HEK293 (cell line): ENCODE measurements at regions not wholly inside any gene's neighbourhood (a gene's known extent, or its start where the extent isn't known, plus 50 kb on each side); places are given as distances from the start of the nearest gene placed in this dataset.

Experiments used
- CTCF ChIA-PET: fragments of 350-600 bp; formaldehyde crosslinking; extraction: SDS; loops from one replicate; lab custom pipeline; 2021; ENCODE audit warnings: antibody characterized with exemption; lab: Yijun Ruan, JAX
- POLR2A ChIA-PET: fragments of 300-600 bp; formaldehyde crosslinking; extraction: SDS; loops from one replicate; lab custom pipeline; 2020; ENCODE audit warnings: antibody characterized with exemption, inconsistent platforms; lab: Yijun Ruan, JAX
- H3K27ac ChIP-seq: fragments of 200-500 bp; sonication (Bioruptor generic); 2 replicates; pipeline ENCODE4 v1.5.1; 2014; ENCODE audit warnings: low read depth, low read length, control low read depth, inconsistent platforms; ENCODE audit errors: extremely low read depth
- H3K36me3 ChIP-seq, 2 experiments: fragments of 200-500 bp in 1 of 2; sonication (Bioruptor generic) in 1 of 2; 1 replicate in 1 of 2; 2 replicates in 1 of 2; pipeline ENCODE4 v1.5.1; 2014 to 2017; ENCODE audit warnings: inconsistent platforms in 2 of 2, low read length in 2 of 2; ENCODE audit not compliant: control insufficient read depth in 2 of 2, insufficient read depth in 1 of 2
- H3K4me1 ChIP-seq: fragments of 200-500 bp; sonication (Bioruptor generic); 2 replicates; pipeline ENCODE4 v1.5.1; 2014; ENCODE audit warnings: mild to moderate bottlenecking, low read length, inconsistent platforms; ENCODE audit not compliant: control insufficient read depth, insufficient read depth
- H3K4me3 ChIP-seq: 2 replicates; pipeline ENCODE4 v1.5.1; 2011; ENCODE audit warnings: low read depth, mild to moderate bottlenecking, control low read depth, low read length, moderate library complexity
- H3K9me3 ChIP-seq: fragments of 200-500 bp; sonication (Bioruptor generic); 2 replicates; pipeline ENCODE4 v1.5.1; 2014; ENCODE audit warnings: low read depth, low read length, inconsistent platforms; ENCODE audit not compliant: control insufficient read depth, insufficient read depth
- HOXC10 ChIP-seq: sonication (generic); formaldehyde crosslinking; IDR thresholded peaks from 2 replicates; pipeline ENCODE4 v1.8.1; 2023; ENCODE audit warnings: mild to moderate bottlenecking, missing genetic modification reagents
- OSR2 ChIP-seq: fragments of 450-650 bp; formaldehyde crosslinking; IDR thresholded peaks from 2 replicates; pipeline ENCODE4 v1.5.1; 2016; ENCODE audit warnings: missing biosample characterization, missing genetic modification characterization
- ZFP41 ChIP-seq: fragments of 450-650 bp; formaldehyde crosslinking; IDR thresholded peaks from 2 replicates; pipeline ENCODE4 v1.5.1; 2016; ENCODE audit warnings: missing biosample characterization, missing genetic modification characterization, borderline replicate concordance
- ZNF138 ChIP-seq: fragments of 450-650 bp; formaldehyde crosslinking; IDR thresholded peaks from 2 replicates; pipeline ENCODE4 v1.5.1; 2016; ENCODE audit warnings: missing biosample characterization, missing genetic modification characterization, borderline replicate concordance
- ZNF16 ChIP-seq: fragments of 450-650 bp; formaldehyde crosslinking; IDR thresholded peaks from 2 replicates; pipeline ENCODE4 v1.5.1; 2016; ENCODE audit warnings: low read depth, missing biosample characterization, missing genetic modification characterization
- ZNF19 ChIP-seq: fragments of 450-650 bp; formaldehyde crosslinking; IDR thresholded peaks from 2 replicates; pipeline ENCODE4; 2016; ENCODE audit warnings: missing biosample characterization, missing genetic modification characterization, low read depth
- ZNF571 ChIP-seq: fragments of 450-650 bp; formaldehyde crosslinking; IDR thresholded peaks from 2 replicates; pipeline ENCODE4 v1.5.0; 2017; ENCODE audit warnings: missing biosample characterization, missing genetic modification characterization
- ZNF585B ChIP-seq: fragments of 450-650 bp; formaldehyde crosslinking; IDR thresholded peaks from 2 replicates; pipeline ENCODE4 v1.5.1; 2016; ENCODE audit warnings: missing biosample characterization, missing genetic modification characterization
- ZNF629 ChIP-seq: fragments of 450-650 bp; formaldehyde crosslinking; IDR thresholded peaks from 2 replicates; pipeline ENCODE4 v1.5.1; 2017; ENCODE audit warnings: missing biosample characterization, missing genetic modification characterization
- ZNF785 ChIP-seq: fragments of 450-650 bp; formaldehyde crosslinking; IDR thresholded peaks from 2 replicates; pipeline ENCODE4 v1.5.1; 2016; ENCODE audit warnings: missing biosample characterization, missing genetic modification characterization
- ZNF791 ChIP-seq: fragments of 450-650 bp; formaldehyde crosslinking; IDR thresholded peaks from 2 replicates; pipeline ENCODE4 v1.5.1; 2016; ENCODE audit warnings: missing biosample characterization, missing genetic modification characterization
- ZNF792 ChIP-seq: fragments of 450-650 bp; formaldehyde crosslinking; IDR thresholded peaks from 2 replicates; pipeline ENCODE4 v1.5.1; 2016; ENCODE audit warnings: missing biosample characterization, missing genetic modification characterization
- TF ChIP-seq, protein P1 (sequence below): fragments of 450-650 bp; formaldehyde crosslinking; IDR thresholded peaks from 2 replicates; pipeline ENCODE4 v1.5.1; 2016; ENCODE audit warnings: missing biosample characterization, missing genetic modification characterization
- TF ChIP-seq, protein P2 (sequence below): fragments of 450-650 bp; formaldehyde crosslinking; IDR thresholded peaks from 2 replicates; pipeline ENCODE4 v1.5.1; 2017; ENCODE audit warnings: missing biosample characterization, missing genetic modification characterization
- TF ChIP-seq, protein P3 (sequence below): fragments of 450-650 bp; formaldehyde crosslinking; IDR thresholded peaks from 2 replicates; pipeline ENCODE4 v1.5.1; 2017; ENCODE audit warnings: missing biosample characterization, missing genetic modification characterization
- TF ChIP-seq, protein P4 (sequence below): fragments of 450-650 bp; formaldehyde crosslinking; IDR thresholded peaks from 2 replicates; pipeline ENCODE4 v1.5.1; 2016; ENCODE audit warnings: missing biosample characterization, missing genetic modification characterization
- TF ChIP-seq, protein P5 (sequence below): fragments of 450-650 bp; formaldehyde crosslinking; IDR thresholded peaks from 2 replicates; pipeline ENCODE4 v1.5.1; 2016; ENCODE audit warnings: missing biosample characterization, missing genetic modification characterization
- TF ChIP-seq, protein P6 (sequence below): fragments of 450-650 bp; formaldehyde crosslinking; IDR thresholded peaks from 2 replicates; pipeline ENCODE4 v1.5.1; 2016; ENCODE audit warnings: missing biosample characterization, missing genetic modification characterization
- TF ChIP-seq, protein P7 (sequence below): fragments of 450-650 bp; formaldehyde crosslinking; IDR thresholded peaks from 2 replicates; pipeline ENCODE4 v1.5.0; 2017; ENCODE audit warnings: missing biosample characterization, missing genetic modification characterization, borderline replicate concordance

DNA sequence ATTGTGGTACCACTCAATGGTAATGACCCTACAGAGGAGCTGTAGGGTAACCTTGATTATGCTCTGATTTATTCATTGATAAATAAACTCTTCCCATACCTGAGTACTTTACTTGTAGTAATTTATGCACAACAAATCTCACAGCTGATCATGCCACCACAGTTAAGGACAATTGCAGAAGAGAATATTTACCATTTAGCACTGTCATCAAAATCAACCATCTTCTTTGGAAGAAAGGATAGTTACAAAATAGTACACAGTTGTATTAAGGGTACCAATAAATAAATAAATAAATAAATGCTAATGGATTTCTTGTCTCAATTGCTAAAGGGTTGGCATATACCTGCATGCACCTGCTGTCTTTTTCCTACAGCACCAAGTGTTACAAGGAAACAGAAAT, 97.6 kb upstream of the PDE1C start:
- no peak for TF ChIP-seq ZNF791 (tag by site-specific recombination)
- TF ChIP-seq, protein P1, sequence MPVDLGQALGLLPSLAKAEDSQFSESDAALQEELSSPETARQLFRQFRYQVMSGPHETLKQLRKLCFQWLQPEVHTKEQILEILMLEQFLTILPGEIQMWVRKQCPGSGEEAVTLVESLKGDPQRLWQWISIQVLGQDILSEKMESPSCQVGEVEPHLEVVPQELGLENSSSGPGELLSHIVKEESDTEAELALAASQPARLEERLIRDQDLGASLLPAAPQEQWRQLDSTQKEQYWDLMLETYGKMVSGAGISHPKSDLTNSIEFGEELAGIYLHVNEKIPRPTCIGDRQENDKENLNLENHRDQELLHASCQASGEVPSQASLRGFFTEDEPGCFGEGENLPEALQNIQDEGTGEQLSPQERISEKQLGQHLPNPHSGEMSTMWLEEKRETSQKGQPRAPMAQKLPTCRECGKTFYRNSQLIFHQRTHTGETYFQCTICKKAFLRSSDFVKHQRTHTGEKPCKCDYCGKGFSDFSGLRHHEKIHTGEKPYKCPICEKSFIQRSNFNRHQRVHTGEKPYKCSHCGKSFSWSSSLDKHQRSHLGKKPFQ (tag by site-specific recombination) = no peak
- TF ChIP-seq, all 188 proteins: peak for 0
- POLR2A ChIA-PET = no interaction called here
- H3K4me3 ChIP-seq = no peak overlapping the region
- no peaks in the 10 kb centered on the region for H3K4me1 ChIP-seq
- no peaks in the 10 kb centered on the region for H3K36me3 ChIP-seq
- no peaks in the 10 kb centered on the region for H3K9me3 ChIP-seq
- CTCF ChIA-PET = interaction anchor here (0.9 to 1.2 kb wide), 2 partner anchors 7 to 424 kb away, joined by 3 to 7 read pairs; no protein-coding TSS in a partner anchor
- no peak overlapping the region for H3K27ac ChIP-seq

DNA sequence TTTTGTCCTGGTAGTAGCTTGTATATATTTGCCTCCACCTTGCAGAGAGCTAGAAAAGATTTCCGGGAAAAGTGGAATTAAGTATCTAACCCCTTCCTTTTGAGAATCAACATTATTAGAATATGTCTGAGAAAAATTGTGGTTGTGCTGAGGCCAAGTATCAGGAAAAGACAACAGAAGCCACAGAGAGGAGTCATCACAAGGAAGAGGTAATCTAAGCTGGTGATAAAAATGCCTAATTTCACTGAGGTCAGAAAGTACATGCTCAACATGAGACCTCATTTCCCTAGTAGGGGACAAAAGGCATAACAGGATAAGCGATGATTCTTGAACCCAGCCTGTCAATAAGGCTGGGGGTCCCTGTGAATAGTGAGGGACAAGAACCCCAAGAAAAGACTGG, 97.0 kb upstream of the PDE1C start:
- POLR2A ChIA-PET = no interaction called here

More for the DNA sequence above, 97.0 kb upstream of the PDE1C start:
- TF ChIP-seq, protein P2, sequence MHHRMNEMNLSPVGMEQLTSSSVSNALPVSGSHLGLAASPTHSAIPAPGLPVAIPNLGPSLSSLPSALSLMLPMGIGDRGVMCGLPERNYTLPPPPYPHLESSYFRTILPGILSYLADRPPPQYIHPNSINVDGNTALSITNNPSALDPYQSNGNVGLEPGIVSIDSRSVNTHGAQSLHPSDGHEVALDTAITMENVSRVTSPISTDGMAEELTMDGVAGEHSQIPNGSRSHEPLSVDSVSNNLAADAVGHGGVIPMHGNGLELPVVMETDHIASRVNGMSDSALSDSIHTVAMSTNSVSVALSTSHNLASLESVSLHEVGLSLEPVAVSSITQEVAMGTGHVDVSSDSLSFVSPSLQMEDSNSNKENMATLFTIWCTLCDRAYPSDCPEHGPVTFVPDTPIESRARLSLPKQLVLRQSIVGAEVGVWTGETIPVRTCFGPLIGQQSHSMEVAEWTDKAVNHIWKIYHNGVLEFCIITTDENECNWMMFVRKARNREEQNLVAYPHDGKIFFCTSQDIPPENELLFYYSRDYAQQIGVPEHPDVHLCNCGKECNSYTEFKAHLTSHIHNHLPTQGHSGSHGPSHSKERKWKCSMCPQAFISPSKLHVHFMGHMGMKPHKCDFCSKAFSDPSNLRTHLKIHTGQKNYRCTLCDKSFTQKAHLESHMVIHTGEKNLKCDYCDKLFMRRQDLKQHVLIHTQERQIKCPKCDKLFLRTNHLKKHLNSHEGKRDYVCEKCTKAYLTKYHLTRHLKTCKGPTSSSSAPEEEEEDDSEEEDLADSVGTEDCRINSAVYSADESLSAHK (tag by site-specific recombination) = no peak
- TF ChIP-seq ZNF571 = no peak
- TF ChIP-seq ZNF585B (tag by site-specific recombination) = no peak
- no peak for TF ChIP-seq HOXC10
- TF ChIP-seq ZNF19 = no peak
- TF ChIP-seq, protein P3, sequence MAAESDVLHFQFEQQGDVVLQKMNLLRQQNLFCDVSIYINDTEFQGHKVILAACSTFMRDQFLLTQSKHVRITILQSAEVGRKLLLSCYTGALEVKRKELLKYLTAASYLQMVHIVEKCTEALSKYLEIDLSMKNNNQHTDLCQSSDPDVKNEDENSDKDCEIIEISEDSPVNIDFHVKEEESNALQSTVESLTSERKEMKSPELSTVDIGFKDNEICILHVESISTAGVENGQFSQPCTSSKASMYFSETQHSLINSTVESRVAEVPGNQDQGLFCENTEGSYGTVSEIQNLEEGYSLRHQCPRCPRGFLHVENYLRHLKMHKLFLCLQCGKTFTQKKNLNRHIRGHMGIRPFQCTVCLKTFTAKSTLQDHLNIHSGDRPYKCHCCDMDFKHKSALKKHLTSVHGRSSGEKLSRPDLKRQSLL (tag by site-specific recombination) = no peak
- no peak for TF ChIP-seq ZFP41 (tag by site-specific recombination)
- no peak for TF ChIP-seq ZNF138 (tag by site-specific recombination)
- TF ChIP-seq, protein P4, sequence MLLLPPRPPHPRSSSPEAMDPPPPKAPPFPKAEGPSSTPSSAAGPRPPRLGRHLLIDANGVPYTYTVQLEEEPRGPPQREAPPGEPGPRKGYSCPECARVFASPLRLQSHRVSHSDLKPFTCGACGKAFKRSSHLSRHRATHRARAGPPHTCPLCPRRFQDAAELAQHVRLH (tag by site-specific recombination) = no peak
- TF ChIP-seq, protein P5, sequence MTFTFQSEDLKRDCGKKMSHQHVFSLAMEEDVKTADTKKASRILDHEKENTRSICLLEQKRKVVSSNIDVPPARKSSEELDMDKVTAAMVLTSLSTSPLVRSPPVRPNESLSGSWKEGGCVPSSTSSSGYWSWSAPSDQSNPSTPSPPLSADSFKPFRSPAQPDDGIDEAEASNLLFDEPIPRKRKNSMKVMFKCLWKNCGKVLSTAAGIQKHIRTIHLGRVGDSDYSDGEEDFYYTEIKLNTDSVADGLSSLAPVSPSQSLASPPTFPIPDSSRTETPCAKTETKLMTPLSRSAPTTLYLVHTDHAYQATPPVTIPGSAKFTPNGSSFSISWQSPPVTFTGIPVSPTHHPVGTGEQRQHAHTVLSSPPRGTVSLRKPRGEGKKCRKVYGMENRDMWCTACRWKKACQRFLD (tag by site-specific recombination) = no peak
- TF ChIP-seq, protein P6, sequence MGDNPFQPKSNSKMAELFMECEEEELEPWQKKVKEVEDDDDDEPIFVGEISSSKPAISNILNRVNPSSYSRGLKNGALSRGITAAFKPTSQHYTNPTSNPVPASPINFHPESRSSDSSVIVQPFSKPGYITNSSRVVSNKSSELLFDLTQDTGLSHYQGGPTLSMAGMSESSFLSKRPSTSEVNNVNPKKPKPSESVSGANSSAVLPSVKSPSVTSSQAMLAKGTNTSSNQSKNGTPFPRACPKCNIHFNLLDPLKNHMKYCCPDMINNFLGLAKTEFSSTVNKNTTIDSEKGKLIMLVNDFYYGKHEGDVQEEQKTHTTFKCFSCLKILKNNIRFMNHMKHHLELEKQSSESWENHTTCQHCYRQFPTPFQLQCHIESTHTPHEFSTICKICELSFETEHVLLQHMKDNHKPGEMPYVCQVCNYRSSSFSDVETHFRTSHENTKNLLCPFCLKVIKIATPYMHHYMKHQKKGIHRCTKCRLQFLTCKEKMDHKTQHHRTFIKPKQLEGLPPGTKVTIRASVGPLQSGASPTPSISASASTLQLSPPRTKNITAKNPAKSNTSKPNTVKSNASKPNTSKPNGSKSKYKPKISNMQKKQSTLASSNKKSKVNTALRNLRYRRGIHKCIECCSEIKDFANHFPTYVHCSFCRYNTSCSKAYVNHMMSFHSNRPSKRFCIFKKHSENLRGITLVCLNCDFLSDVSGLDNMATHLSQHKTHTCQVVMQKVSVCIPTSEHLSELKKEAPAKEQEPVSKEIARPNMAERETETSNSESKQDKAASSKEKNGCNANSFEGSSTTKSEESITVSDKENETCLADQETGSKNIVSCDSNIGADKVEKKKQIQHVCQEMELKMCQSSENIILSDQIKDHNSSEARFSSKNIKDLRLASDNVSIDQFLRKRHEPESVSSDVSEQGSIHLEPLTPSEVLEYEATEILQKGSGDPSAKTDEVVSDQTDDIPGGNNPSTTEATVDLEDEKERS (tag by site-specific recombination) = no peak
- no peak for TF ChIP-seq ZNF792 (tag by site-specific recombination)
- no peak for TF ChIP-seq ZNF16 (tag by site-specific recombination)
- no peak for TF ChIP-seq OSR2 (tag by site-specific recombination)
- TF ChIP-seq, protein P7, sequence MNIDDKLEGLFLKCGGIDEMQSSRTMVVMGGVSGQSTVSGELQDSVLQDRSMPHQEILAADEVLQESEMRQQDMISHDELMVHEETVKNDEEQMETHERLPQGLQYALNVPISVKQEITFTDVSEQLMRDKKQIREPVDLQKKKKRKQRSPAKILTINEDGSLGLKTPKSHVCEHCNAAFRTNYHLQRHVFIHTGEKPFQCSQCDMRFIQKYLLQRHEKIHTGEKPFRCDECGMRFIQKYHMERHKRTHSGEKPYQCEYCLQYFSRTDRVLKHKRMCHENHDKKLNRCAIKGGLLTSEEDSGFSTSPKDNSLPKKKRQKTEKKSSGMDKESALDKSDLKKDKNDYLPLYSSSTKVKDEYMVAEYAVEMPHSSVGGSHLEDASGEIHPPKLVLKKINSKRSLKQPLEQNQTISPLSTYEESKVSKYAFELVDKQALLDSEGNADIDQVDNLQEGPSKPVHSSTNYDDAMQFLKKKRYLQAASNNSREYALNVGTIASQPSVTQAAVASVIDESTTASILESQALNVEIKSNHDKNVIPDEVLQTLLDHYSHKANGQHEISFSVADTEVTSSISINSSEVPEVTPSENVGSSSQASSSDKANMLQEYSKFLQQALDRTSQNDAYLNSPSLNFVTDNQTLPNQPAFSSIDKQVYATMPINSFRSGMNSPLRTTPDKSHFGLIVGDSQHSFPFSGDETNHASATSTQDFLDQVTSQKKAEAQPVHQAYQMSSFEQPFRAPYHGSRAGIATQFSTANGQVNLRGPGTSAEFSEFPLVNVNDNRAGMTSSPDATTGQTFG (tag by site-specific recombination) = no peak
- no peak for TF ChIP-seq ZNF785 (tag by site-specific recombination)
- no peak for TF ChIP-seq ZNF629 (tag by site-specific recombination)
- no peaks in the 10 kb centered on the region for H3K36me3 ChIP-seq
- CTCF ChIA-PET = interaction anchor here (0.9 to 1.2 kb wide), 2 partner anchors 8 to 423 kb away, joined by 3 to 7 read pairs; no protein-coding TSS in a partner anchor
- no peak overlapping the region for H3K27ac ChIP-seq
- H3K4me3 ChIP-seq = no peak overlapping the region
- H3K9me3 ChIP-seq = no peaks in the 10 kb centered on the region
- H3K4me1 ChIP-seq = no peaks in the 10 kb centered on the region
